ENCODE measurements at regions not wholly inside any gene's neighbourhood (a gene's known extent, or its start where the extent isn't known, plus 50 kb on each side); places are given as distances from the start of the nearest gene placed in this dataset.

DNA sequence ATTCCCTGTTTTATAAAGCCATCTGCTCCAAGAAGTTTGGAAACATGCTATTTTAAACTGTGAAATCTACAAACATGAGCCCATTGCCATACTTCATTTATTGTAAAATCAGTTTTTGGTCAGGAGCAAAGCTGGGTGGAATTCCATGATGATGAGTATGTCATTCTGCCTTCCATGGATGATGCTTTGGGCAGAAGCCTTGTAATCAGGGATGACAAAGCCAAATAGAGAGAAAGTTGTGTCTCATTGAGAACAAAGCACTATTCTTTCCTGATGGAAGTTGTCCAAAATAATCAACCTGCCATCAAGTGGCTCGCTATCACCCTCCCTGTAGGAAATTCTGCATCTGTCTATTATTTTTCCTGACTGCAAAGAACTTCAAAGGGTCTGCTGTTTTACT, 313.0 kb upstream of the DEFB112 start:
- H3K36me3 ChIP-seq (ENCODE audit: control insufficient read depth in 2 of 2, insufficient read depth in 1 of 2, low read length in 2 of 2): no peaks in the 10 kb centered on the region
- TF ChIP-seq, protein P1, sequence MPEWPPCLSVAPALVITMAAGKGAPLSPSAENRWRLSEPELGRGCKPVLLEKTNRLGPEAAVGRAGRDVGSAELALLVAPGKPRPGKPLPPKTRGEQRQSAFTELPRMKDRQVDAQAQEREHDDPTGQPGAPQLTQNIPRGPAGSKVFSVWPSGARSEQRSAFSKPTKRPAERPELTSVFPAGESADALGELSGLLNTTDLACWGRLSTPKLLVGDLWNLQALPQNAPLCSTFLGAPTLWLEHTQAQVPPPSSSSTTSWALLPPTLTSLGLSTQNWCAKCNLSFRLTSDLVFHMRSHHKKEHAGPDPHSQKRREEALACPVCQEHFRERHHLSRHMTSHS (tag by site-specific recombination; IDR thresholded peaks at IDR 0.05): no peak
- CTCF ChIA-PET: no interaction called here

DNA sequence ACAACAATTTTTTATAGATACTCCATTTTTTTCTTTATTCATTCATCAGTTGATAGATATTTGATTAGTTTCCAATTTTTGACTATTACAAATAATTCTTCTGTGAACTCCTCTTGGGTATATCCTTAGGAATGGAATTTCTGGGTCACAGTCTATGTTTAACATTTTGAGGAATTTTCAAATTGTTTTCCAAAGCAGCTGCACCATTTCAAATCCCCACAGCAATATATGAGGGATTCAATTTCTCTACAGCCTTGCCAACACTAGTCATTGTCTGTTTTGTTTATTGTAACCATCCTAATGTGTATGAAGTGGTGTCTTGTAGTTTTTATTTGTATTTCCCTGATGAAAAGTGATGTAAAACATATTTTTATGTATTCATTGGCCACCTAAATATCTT, 320.3 kb upstream of the DEFB112 start:
- Histone ChIP-seq H3K4me3 (ENCODE audit: low read depth, low read length) (no peak overlapping the region), H3K4me1 (ENCODE audit: control insufficient read depth, insufficient read depth, low read length) (no peaks in the 10 kb centered on the region), H3K36me3 (ENCODE audit: control insufficient read depth in 2 of 2, insufficient read depth in 1 of 2, low read length in 2 of 2) (no peaks in the 10 kb centered on the region), H3K27ac (ENCODE audit: extremely low read depth, low read depth, low read length) (no peak overlapping the region), H3K9me3 (ENCODE audit: control insufficient read depth, insufficient read depth, low read depth, low read length) (no peaks in the 10 kb centered on the region)
- TF ChIP-seq ZSCAN23 (tag by site-specific recombination; IDR thresholded peaks at IDR 0.05) (no peak), KLF9 (tag by site-specific recombination; IDR thresholded peaks at IDR 0.05; ENCODE audit: low read depth) (no peak), ZNF777 (tag by site-specific recombination; IDR thresholded peaks at IDR 0.05; ENCODE audit: borderline replicate concordance) (no peak), ZNF2 (tag by site-specific recombination; IDR thresholded peaks at IDR 0.05) (no peak), ZNF37A (tag by site-specific recombination; IDR thresholded peaks at IDR 0.05) (no peak), REPIN1 (tag by site-specific recombination; IDR thresholded peaks at IDR 0.05; ENCODE audit: low read depth) (no peak)
- TF ChIP-seq, protein P1 (tag by site-specific recombination; IDR thresholded peaks at IDR 0.05): no peak
- POLR2A ChIA-PET: no interaction called here
- CTCF ChIA-PET: no interaction called here

More for the DNA sequence above, 313.0 kb upstream of the DEFB112 start:
- H3K4me1 ChIP-seq (ENCODE audit: control insufficient read depth, insufficient read depth, low read length): no peaks in the 10 kb centered on the region
- H3K9me3 ChIP-seq (ENCODE audit: control insufficient read depth, insufficient read depth, low read depth, low read length): no peaks in the 10 kb centered on the region
- no peak overlapping the region for H3K4me3 ChIP-seq (ENCODE audit: low read depth, low read length)
- H3K27ac ChIP-seq (ENCODE audit: extremely low read depth, low read depth, low read length): no peak overlapping the region
- POLR2A ChIA-PET: no interaction called here

DNA sequence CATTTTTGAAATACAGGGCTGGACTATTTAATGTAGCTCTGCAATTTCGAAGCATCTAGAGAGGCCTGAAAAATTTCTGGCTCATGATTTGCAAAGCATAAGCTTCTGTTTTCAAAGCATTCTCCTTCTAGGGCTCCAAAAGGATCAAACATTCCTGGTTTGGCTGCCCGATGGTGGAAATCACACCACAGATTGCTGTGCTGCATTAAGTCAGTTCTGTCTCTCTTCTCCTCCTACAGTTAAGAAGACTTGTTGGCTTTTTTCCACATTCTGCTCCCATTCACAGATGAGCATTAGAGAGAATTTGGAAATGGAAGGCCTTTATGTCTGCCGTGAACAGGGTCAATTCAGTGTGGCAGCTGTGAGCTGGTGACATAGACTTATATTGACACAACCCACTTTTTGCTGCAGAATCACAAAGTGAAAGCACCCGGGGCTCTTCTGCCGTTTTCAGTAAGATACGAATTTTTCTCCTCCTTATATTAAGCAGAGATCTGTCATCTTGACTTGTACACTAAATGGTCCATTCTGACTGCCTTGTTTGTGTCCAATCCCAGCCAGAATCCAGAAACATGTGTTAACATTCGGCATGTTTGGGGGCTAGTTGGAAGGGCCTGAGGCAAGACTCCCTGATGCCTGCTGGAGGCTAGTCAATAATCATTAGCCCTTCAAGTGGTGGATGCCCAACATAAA, 330.8 kb upstream of the DEFB112 start:
- Histone ChIP-seq H3K4me3 (ENCODE audit: low read depth, low read length) (no peak overlapping the region), H3K4me1 (ENCODE audit: control insufficient read depth, insufficient read depth, low read length) (no peaks in the 10 kb centered on the region), H3K36me3 (ENCODE audit: control insufficient read depth in 2 of 2, insufficient read depth in 1 of 2, low read length in 2 of 2) (no peaks in the 10 kb centered on the region), H3K9me3 (ENCODE audit: control insufficient read depth, insufficient read depth, low read depth, low read length) (no peaks in the 10 kb centered on the region), H3K27ac (ENCODE audit: extremely low read depth, low read depth, low read length) (no peak overlapping the region)
- ChIA-PET CTCF (no interaction called here), POLR2A (no interaction called here)
- TF ChIP-seq, protein P2, sequence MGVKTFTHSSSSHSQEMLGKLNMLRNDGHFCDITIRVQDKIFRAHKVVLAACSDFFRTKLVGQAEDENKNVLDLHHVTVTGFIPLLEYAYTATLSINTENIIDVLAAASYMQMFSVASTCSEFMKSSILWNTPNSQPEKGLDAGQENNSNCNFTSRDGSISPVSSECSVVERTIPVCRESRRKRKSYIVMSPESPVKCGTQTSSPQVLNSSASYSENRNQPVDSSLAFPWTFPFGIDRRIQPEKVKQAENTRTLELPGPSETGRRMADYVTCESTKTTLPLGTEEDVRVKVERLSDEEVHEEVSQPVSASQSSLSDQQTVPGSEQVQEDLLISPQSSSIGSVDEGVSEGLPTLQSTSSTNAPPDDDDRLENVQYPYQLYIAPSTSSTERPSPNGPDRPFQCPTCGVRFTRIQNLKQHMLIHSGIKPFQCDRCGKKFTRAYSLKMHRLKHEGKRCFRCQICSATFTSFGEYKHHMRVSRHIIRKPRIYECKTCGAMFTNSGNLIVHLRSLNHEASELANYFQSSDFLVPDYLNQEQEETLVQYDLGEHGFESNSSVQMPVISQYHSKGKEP (tag by site-specific recombination; IDR thresholded peaks at IDR 0.05): no peak
- no peak for TF ChIP-seq ZNF239 (tag by site-specific recombination; IDR thresholded peaks at IDR 0.05)
- no peak for TF ChIP-seq ZNF624 (tag by site-specific recombination; IDR thresholded peaks at IDR 0.05)
- TF ChIP-seq, protein P3, sequence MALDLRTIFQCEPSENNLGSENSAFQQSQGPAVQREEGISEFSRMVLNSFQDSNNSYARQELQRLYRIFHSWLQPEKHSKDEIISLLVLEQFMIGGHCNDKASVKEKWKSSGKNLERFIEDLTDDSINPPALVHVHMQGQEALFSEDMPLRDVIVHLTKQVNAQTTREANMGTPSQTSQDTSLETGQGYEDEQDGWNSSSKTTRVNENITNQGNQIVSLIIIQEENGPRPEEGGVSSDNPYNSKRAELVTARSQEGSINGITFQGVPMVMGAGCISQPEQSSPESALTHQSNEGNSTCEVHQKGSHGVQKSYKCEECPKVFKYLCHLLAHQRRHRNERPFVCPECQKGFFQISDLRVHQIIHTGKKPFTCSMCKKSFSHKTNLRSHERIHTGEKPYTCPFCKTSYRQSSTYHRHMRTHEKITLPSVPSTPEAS (tag by site-specific recombination; IDR thresholded peaks at IDR 0.05): no peak
- no peak for TF ChIP-seq ZNF211 (tag by site-specific recombination; IDR thresholded peaks at IDR 0.05; ENCODE audit: low read depth)
- no peak for TF ChIP-seq ZNF571 (tag by site-specific recombination; IDR thresholded peaks at IDR 0.05)
- no peak for TF ChIP-seq ZNF585B (tag by site-specific recombination; IDR thresholded peaks at IDR 0.05)
- no peak for TF ChIP-seq ZNF132 (tag by site-specific recombination; IDR thresholded peaks at IDR 0.05; ENCODE audit: borderline replicate concordance)
- TF ChIP-seq, protein P4, sequence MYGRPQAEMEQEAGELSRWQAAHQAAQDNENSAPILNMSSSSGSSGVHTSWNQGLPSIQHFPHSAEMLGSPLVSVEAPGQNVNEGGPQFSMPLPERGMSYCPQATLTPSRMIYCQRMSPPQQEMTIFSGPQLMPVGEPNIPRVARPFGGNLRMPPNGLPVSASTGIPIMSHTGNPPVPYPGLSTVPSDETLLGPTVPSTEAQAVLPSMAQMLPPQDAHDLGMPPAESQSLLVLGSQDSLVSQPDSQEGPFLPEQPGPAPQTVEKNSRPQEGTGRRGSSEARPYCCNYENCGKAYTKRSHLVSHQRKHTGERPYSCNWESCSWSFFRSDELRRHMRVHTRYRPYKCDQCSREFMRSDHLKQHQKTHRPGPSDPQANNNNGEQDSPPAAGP (tag by site-specific recombination; IDR thresholded peaks at IDR 0.05): no peak
- TF ChIP-seq ZNF112 (tag by site-specific recombination; IDR thresholded peaks at IDR 0.05): no peak
- TF ChIP-seq ZFP3 (tag by site-specific recombination; IDR thresholded peaks at IDR 0.05; ENCODE audit: low read depth): no peak
- TF ChIP-seq BCL11A (tag by site-specific recombination; IDR thresholded peaks at IDR 0.05; ENCODE audit: low read depth): no peak
- TF ChIP-seq OVOL3 (tag by site-specific recombination; IDR thresholded peaks at IDR 0.05): no peak

Data from HEK293 (cell line).